ENCODE measurements at regions not wholly inside any gene's neighbourhood (a gene's known extent, or its start where the extent isn't known, plus 50 kb on each side); places are given as distances from the start of the nearest gene placed in this dataset.

DNA sequence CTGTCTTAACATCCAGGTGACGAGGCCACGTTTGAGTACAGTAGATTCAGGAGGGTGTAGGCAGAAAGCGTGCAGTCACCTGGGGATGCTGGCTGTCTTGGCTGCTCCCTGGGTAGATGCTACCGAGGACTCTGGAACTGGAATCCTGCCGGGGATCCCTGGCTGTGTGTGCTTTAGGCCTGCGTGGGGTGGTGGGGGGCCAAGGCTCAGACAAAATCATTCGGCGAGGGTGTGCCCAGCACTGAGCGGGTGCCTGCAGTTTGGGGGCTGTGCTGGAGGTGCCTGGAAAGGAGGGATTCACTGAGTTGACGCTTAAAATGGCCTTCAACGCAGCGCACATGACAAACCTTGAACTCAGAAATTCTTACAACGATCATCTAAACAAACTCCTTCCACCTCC lies 93.5 kb upstream of the PODXL start:
- TF ChIP-seq, protein P1, sequence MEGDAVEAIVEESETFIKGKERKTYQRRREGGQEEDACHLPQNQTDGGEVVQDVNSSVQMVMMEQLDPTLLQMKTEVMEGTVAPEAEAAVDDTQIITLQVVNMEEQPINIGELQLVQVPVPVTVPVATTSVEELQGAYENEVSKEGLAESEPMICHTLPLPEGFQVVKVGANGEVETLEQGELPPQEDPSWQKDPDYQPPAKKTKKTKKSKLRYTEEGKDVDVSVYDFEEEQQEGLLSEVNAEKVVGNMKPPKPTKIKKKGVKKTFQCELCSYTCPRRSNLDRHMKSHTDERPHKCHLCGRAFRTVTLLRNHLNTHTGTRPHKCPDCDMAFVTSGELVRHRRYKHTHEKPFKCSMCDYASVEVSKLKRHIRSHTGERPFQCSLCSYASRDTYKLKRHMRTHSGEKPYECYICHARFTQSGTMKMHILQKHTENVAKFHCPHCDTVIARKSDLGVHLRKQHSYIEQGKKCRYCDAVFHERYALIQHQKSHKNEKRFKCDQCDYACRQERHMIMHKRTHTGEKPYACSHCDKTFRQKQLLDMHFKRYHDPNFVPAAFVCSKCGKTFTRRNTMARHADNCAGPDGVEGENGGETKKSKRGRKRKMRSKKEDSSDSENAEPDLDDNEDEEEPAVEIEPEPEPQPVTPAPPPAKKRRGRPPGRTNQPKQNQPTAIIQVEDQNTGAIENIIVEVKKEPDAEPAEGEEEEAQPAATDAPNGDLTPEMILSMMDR (IDR thresholded peaks at IDR 0.05) = no peak
- TF ChIP-seq EZH2phosphoT487 (IDR thresholded peaks at IDR 0.05) (no peak), EZH2 (IDR thresholded peaks at IDR 0.05) (no peak)
